Motor neuron (in vitro differentiated cells): ENCODE measurements at regions not wholly inside any gene's neighbourhood (a gene's known extent, or its start where the extent isn't known, plus 50 kb on each side); places are given as distances from the start of the nearest gene placed in this dataset.
A peak's percentile ranks its signal among the peaks of the same experiment; 100 is the strongest.
"Not testable (repeated sequence)": the region's sequence is repeated elsewhere in the genome, so short reads cannot be mapped to it uniquely, and the experiment has no call there.

ENCODE experiments used
- ATAC-seq, 8 experiments: fragments of 200-7000 bp; cut with Tn5 transposase; replicated peaks in 6 of 8; 2 replicates each; pipeline ENCODE4 v1.8.0; 2021; ENCODE audit warnings: mild to moderate bottlenecking in 8 of 8, moderate library complexity in 8 of 8
- H3K27ac ChIP-seq, 2 donors: fragments of 250-450 bp; sonication (Bioruptor Pico); 2 replicates each; pipeline ENCODE4 v1.9.0; 2021; ENCODE audit warnings: antibody characterized with exemption in 2 of 2, mild to moderate bottlenecking in 2 of 2, moderate library complexity in 1 of 2
- H3K4me1 ChIP-seq, 2 donors: fragments of 250-450 bp; sonication (Bioruptor Pico); replicated peaks in 1 of 2; 2 replicates each; pipeline ENCODE4 v1.6.1; 2021; ENCODE audit warnings: antibody characterized with exemption in 2 of 2, mild to moderate bottlenecking in 2 of 2, moderate library complexity in 1 of 2
- H3K4me3 ChIP-seq, 5 donors: fragments of 250-450 bp; sonication (Bioruptor Pico); 2 replicates each; pipeline ENCODE4 v1.9.0; 2021; ENCODE audit warnings: antibody characterized with exemption in 5 of 5, mild to moderate bottlenecking in 5 of 5, moderate library complexity in 4 of 5
- WGBS, 10 experiments: fragments of 450-650 bp; shearing (Covaris generic); methylation state at CpG; one replicate each; pipeline ENCODE4 v1.0.0; 2022; 5-methylcytosine and 5-hydroxymethylcytosine counted together
- in situ Hi-C, 9 experiments: fragments of 400-800 bp; cut with MboI; loops; one replicate each; pipeline ENCODE4 v1.15.0; 2021; ENCODE audit warnings: low sequenced_read_pairs in 9 of 9, low pct_unique_long_range_greater_than_20kb in 2 of 9; ENCODE audit not compliant: unreplicated experiment in 9 of 9

- Histone ChIP-seq H3K27ac (no peak overlapping the region), H3K4me1 (peaks cover 7 to 18% of the 10 kb centered on the region in 2 donors), H3K4me3 (no peak overlapping the region)
- peak in 1 of 8 experiments; percentile 41 for ATAC-seq
- WGBS, 10 experiments: 57 to 100% (median 83%) methylated on average over 1 to 2 of the region's 2 CpGs; no CpG with 5 or more reads in 1 of the 10 experiments
- in situ Hi-C loops: loop anchor here in 3 of 9 experiments (25.0 kb wide), 1 partner anchor 113 kb away; no protein-coding TSS in a partner anchor
Observed at GRCh38 chr6:56724455-56724854, 81.8 kb upstream of the DST start.

GRCh38 chr6:56720882-56721281, 78.2 kb upstream of the DST start:
- no CpG with 5 or more reads among the region's 25 CpGs for WGBS, 10 experiments

DNA sequence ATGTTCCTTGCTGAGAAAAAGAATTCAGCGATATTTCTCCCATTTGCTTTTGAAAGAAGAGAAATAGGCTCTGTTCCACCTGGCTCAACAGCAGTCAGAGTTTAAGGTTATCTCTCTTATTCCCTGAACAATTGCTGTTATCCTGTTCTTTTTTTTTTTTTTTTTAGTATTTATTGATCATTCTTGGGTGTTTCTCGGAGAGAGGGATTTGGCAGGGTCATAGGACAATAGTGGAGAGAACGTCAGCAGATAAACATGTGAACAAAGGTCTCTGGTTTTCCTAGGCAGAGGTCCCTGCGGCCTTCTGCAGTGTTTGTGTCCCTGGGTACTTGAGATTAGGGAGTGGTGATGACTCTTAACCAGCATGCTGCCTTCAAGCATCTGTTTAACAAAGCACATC, 77.5 kb upstream of the DST start:
- H3K27ac ChIP-seq, ATAC-seq, H3K4me3 ChIP-seq: not testable (repeated sequence)
- WGBS, 10 experiments: 40 to 100% (median 92%) methylated on average over 1 to 3 of the region's 4 CpGs; no CpG with 5 or more reads in 5 of the 10 experiments
- in situ Hi-C loops: loop anchor here in 3 of 9 experiments (25.0 kb wide), 1 partner anchor 117 kb away; no protein-coding TSS in a partner anchor
- H3K4me1 ChIP-seq: peaks cover 9 to 28% of the 10 kb centered on the region in 2 donors

More at GRCh38 chr6:56720882-56721281, 78.2 kb upstream of the DST start:
- in situ Hi-C loops: loop anchor here in 3 of 9 experiments (25.0 kb wide), 1 partner anchor 116 kb away; no protein-coding TSS in a partner anchor
- peaks cover 9 to 28% of the 10 kb centered on the region in 2 donors for H3K4me1 ChIP-seq
- H3K27ac ChIP-seq: no peak overlapping the region
- no peak overlapping the region for H3K4me3 ChIP-seq
- ATAC-seq: no peak

DNA sequence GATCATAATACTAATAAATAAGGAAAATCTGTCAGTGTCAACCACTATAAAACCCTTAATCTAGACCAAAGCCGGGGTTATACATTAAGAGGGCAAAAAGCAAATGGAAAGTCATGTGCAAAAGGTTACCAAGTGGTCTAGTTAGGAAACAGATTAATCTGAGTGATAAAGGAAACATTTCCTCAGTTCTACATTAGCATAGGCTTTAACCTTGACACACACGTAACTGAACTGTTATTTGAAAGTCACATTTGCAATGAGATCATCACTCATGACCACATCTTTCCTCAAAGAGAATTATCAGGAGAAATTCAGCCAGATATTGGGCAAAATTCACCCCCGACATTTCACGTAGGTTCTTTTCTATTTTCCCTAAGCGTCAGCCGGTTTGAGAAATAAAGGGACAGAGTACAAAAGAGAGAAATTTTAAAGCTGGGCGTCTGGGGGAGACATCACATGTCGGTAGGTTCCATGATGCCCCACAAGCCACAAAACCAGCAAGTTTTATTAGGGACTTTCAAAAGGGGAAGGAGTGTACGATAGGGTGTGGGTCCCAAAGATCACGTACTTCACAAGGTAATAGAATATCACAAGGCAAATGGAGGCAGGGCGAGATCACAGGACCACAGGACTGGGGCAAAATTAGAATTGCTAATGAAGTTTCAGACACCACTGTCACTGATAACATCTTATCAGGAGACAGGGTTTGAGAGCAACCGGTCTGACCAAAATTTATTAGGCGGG, 76.8 kb upstream of the DST start:
- peaks cover 10 to 32% of the 10 kb centered on the region in 2 donors for H3K4me1 ChIP-seq
- 50 to 93% (median 75%) methylated on average over 1 to 11 of the region's 13 CpGs; no CpG with 5 or more reads in 1 of the 10 experiments for WGBS, 10 experiments
- in situ Hi-C loops: loop anchor here in 3 of 9 experiments (25.0 kb wide), 1 partner anchor 118 kb away; no protein-coding TSS in a partner anchor

GRCh38 chr6:56718236-56718635, 75.5 kb upstream of the DST start:
- Histone ChIP-seq H3K4me3 (no peak overlapping the region), H3K27ac (no peak overlapping the region), H3K4me1 (peaks cover 10 to 28% of the 10 kb centered on the region in 2 donors)
- ATAC-seq: no peak
- in situ Hi-C loops: loop anchor here in 3 of 9 experiments (25.0 kb wide), 1 partner anchor 119 kb away; no protein-coding TSS in a partner anchor

More for the DNA sequence above, 76.8 kb upstream of the DST start:
- H3K4me3 ChIP-seq, H3K27ac ChIP-seq: not testable (repeated sequence)
- peak in 7 of 8 experiments; percentile 18 to 74 (median 61) for ATAC-seq

- Histone ChIP-seq H3K4me3 (no peak overlapping the region), H3K27ac (no peak overlapping the region), H3K4me1 (peaks cover 10 to 28% of the 10 kb centered on the region in 2 donors)
- in situ Hi-C loops: loop anchor here in 3 of 9 experiments (25.0 kb wide), 1 partner anchor 121 kb away; no protein-coding TSS in a partner anchor
- no peak for ATAC-seq
- 29 to 100% (median 80%) methylated on average over 1 to 3 of the region's 3 CpGs for WGBS, 10 experiments
Observed at GRCh38 chr6:56716229-56716628, 73.5 kb upstream of the DST start.

GRCh38 chr6:56715741-56716140, 73.1 kb upstream of the DST start:
- WGBS, 10 experiments: 8 to 67% (median 53%) methylated on average over 1 to 3 of the region's 3 CpGs; no CpG with 5 or more reads in 1 of the 10 experiments
- in situ Hi-C loops: loop anchor here in 3 of 9 experiments (25.0 kb wide), 1 partner anchor 122 kb away; no protein-coding TSS in a partner anchor
- Histone ChIP-seq H3K4me3 (no peak overlapping the region), H3K4me1 (peaks cover 10 to 28% of the 10 kb centered on the region in 2 donors), H3K27ac (no peak overlapping the region)
- ATAC-seq: no peak

DNA sequence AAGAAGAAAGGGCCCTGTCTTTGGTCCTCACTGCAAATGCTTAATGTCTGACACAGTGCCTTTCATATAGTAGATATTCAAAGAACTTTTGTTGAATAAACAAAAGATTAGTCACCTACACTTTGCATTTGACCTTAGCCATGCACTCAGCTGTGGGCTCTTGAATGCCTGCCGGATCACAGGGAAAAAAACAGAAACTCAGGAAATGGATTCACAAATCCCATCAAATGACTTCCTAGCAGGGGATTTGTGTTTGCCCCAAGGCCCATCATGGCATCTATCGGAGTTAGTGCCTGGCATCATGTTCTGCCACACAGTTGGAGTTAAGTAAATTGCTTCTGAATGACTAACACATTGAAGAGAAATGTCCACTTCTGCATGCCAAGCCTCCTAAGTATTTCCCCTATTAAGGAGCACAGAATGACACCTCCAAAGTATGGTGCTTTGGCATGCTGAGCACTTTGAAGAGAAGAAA, 72.3 kb upstream of the DST start:
- ATAC-seq: peak; percentile 40 to 85 (median 66)
- in situ Hi-C loops: loop anchor here in 3 of 9 experiments (25.0 kb wide), 1 partner anchor 122 kb away; no protein-coding TSS in a partner anchor
- no peak overlapping the region for H3K27ac ChIP-seq
- peaks cover 12 to 32% of the 10 kb centered on the region in 2 donors for H3K4me1 ChIP-seq
- WGBS, 10 experiments: 0 to 51% (median 0%) methylated on average over 1 to 2 of the region's 2 CpGs; no CpG with 5 or more reads in 4 of the 10 experiments
- no peak overlapping the region for H3K4me3 ChIP-seq

DNA sequence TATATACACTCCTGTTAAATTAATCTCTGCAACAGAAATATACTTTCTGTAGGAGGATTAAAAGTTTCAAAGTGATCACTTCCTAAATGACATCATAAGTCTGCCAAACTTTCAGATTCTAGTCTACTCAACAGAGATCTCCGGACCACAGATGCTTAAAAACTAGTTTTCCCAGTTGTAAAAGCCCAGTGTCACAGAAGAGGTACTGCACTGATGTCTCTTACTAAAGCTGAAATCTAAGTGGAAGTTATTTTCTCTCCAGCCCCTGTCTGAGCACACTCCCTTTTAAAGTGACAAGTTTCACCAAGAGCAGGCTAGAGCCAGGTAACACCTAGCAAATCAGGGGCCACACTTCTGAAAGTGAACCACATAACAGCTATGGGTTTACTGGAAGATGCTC, 71.6 kb upstream of the DST start:
- 67 to 100% (median 88%) methylated on average over 1 of the region's 1 CpG; no CpG with 5 or more reads in 5 of the 10 experiments for WGBS, 10 experiments

GRCh38 chr6:56713254-56713672, 70.6 kb upstream of the DST start:
- Histone ChIP-seq H3K4me3 (no peak overlapping the region), H3K27ac (no peak overlapping the region), H3K4me1 (peaks cover 12 to 25% of the 10 kb centered on the region in 2 donors)
- WGBS, 10 experiments: 0 to 100% (median 60%) methylated on average over 1 to 2 of the region's 3 CpGs; no CpG with 5 or more reads in 4 of the 10 experiments
- peak in 6 of 8 experiments; percentile 29 to 69 (median 52) for ATAC-seq
- in situ Hi-C loops: loop anchor here in 3 of 9 experiments (25.0 kb wide), 1 partner anchor 124 kb away; no protein-coding TSS in a partner anchor

More for the DNA sequence above, 71.6 kb upstream of the DST start:
- ATAC-seq: peak in 3 of 8 experiments; percentile 4 to 36 (median 5)
- in situ Hi-C loops: loop anchor here in 3 of 9 experiments (25.0 kb wide), 1 partner anchor 123 kb away; no protein-coding TSS in a partner anchor
- Histone ChIP-seq H3K4me3 (no peak overlapping the region), H3K4me1 (peaks cover 12 to 28% of the 10 kb centered on the region in 2 donors), H3K27ac (no peak overlapping the region)

GRCh38 chr6:56710967-56711366, 68.3 kb upstream of the DST start:
- ATAC-seq: no peak
- H3K4me1 ChIP-seq: peaks cover 11 to 20% of the 10 kb centered on the region in 2 donors
- WGBS, 10 experiments: 83 to 100% (median 93%) methylated on average over 1 of the region's 1 CpG; no CpG with 5 or more reads in 1 of the 10 experiments
- H3K4me3 ChIP-seq: no peak overlapping the region
- in situ Hi-C loops: loop anchor here in 3 of 9 experiments (25.0 kb wide), 1 partner anchor 126 kb away; no protein-coding TSS in a partner anchor
- no peak overlapping the region for H3K27ac ChIP-seq

DNA sequence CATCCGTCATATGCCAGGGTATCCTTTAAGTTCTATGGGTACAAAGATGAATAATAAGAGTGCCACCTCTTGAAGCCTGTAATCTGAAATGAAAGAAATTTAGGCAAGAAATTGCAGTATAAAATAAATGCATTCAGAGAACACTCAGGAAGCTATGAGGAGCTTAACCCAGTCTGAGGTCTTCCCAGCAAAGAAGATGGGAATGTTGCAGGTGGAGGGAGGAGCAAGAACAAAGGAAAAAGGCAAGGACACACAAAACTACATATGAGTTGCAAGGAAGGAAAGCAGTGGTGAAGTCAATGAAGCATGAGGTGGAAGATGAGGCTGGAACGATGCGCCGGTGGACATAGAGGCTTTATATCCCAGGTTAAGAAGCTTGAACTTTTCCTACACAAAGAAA, 67.0 kb upstream of the DST start:
- in situ Hi-C loops: loop anchor here in 3 of 9 experiments (25.0 kb wide), 1 partner anchor 128 kb away; no protein-coding TSS in a partner anchor
- ATAC-seq: no peak
- H3K27ac ChIP-seq: no peak overlapping the region
- WGBS, 10 experiments: 65 to 100% (median 76%) methylated on average over 1 to 4 of the region's 4 CpGs; no CpG with 5 or more reads in 1 of the 10 experiments
- H3K4me1 ChIP-seq: peaks cover 3 to 6% of the 10 kb centered on the region in 2 donors
- no peak overlapping the region for H3K4me3 ChIP-seq
